Mucosa of gallbladder (tissue), 1 donor: ENCODE measurements at regions not wholly inside any gene's neighbourhood (a gene's known extent, or its start where the extent isn't known, plus 50 kb on each side); places are given as distances from the start of the nearest gene placed in this dataset.

Experiments
- DNase-seq: peaks from one replicate; pipeline ENCODE4 v3.0.0-alpha.2; 2020; ENCODE audit warnings: low spot score
- donor health status: DM: no; HTN: no; CAD: no.

DNA sequence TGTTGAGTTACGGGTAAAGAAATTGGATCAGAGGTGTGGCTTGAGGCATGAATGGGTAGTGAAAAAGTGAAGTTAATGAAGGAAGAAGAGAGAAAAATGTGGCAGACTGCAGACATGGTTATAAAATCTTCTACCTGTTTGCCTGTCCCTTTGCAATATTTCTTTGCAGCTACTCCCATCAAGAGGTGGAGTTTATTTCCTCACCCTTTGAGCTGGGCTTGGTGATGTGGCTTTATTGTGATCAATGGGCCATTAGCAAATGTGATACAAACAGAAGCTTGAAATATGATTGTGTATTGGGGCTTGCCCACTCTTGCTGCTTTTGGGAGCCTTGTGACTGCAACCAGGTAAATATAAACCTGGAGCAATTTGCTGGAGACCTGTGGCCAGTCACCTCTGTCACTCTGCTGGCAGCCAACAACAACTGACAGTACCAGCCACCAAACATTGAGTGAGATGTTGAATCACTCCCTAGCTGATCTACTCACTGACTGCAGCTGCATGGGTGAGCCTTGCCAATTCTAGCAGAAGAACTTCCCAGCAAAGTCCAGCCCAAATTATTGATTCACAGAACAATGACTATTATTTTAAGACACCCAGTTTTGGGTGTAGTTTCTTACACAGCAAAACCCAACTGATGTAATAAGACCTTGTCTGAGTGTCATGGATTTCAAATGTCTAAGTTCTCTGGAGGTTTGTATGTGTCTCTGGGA is 151.0 kb upstream of the ATP2B1 start:
- peak; percentile 44 for DNase-seq

DNA sequence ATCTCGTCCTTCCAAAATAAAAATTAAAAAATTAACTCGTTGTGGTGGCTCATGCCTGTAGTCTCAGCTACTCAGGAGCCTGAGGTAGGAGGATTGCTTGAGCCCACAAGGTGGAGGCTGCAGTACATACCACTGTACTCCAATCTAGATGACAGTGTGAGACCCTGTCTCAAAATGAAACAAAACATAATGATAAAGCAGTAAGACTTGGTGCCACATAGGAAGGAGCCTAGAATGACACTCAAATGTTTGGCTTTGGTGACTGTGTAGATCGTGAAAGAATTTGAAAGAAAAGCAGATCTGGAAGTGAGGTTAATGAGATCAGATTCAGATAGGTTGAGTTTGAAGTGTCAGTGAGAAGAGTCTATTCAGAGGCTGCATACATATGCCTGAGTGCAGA is 150.1 kb upstream of the ATP2B1 start:
- DNase-seq: no peak

GRCh38 chr12:89857652-89858274 is 149.1 kb upstream of the ATP2B1 start:
- DNase-seq: no peak

GRCh38 chr12:89856431-89856830 is 147.8 kb upstream of the ATP2B1 start:
- no peak for DNase-seq

GRCh38 chr12:89848732-89849131 is 140.1 kb upstream of the ATP2B1 start:
- no peak for DNase-seq

GRCh38 chr12:89846473-89847055 is 137.9 kb upstream of the ATP2B1 start:
- DNase-seq: no peak

GRCh38 chr12:89845767-89846166 is 137.1 kb upstream of the ATP2B1 start:
- DNase-seq: no peak

DNA sequence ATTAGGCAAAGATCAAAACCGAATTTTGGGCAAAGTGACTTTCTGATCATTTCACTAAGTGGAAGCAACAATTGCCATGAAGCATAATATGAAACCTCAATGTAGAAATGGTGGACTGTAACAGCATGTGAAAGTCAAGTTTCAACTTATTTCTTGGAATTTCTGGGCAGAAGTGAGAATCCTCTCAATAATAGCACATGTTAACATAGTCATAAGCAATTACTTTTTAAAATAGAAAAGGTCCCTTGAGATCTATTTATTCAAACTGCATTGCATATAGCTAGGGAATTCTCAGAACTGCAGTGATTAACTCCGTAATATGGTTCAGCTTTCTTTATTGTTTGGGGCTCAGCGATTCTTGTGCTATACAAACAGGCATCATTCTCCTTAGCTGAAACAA is 136.7 kb upstream of the ATP2B1 start:
- DNase-seq: no peak

DNA sequence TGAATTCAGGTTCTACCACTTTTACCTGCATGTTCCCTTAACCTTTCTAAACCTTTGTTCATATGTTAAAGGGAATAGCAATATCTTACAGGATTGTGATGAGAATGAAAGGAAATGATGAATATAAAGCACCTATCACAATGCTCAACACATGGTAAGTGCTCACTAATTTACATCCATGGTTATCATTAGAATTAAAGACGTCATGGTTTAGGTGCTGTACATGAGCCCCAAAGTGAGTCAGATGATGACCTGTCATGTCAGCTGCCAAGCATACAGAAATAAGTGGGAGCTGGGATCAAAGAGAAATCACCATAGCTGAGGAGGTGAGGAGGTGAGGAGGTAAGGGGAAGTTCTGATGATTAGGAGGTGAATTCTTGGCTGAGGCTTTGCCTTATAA is 135.9 kb upstream of the ATP2B1 start:
- no peak for DNase-seq

DNA sequence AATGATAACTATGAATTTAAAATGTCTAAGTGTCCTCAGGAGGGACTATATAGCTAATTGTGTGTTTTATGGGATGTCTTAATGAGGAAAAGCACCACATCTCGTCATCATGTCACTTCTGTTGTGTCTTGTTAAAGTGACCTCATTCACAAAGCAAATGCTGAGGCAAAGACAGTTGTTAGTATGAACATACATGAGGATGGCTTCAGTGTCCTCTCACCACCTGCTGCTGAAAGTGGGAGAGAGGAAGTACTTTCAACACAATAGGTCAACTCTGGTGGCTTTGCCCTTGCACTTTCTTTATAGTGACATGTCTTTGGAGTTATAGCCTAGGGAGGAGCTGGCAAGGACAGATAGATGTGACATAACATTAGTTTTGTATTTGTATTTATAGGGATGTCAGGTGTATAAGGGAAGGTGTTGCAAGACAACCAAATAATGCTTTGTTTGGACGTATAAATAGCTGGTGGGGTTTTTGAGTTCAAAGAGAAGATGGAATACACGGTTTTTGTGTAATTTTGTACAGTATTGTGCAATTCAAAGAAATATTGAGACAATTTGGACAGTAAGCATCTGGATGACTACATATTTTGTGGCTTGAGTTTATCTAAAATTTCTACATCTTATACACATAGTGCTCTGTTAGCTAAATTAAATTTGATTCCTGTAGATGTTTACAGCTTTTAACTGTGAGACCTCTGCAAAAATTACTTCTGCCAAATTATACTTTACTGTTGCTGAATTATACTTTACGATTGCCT is 131.7 kb upstream of the ATP2B1 start:
- DNase-seq: no peak

GRCh38 chr12:89839444-89839843 is 130.8 kb upstream of the ATP2B1 start:
- DNase-seq: no peak

DNA sequence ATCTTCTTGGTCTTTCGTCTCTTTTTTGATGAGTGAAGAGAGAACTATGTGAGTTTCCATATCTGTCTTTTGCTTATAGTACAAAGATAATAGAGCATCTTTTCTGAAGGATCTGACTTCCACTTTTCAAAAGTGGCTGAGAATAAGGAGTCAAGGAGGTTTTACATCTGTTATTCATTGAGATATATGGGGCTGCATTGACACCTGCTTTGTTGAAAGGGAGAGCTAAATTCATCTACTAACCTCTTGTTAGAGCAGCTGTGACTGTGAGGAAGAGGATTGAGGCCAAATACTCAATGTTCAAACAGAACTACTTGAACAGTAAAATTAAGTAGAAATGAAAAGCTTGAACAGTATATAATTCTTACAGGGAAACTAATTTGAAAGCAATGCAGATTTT is 130.2 kb upstream of the ATP2B1 start:
- no peak for DNase-seq

DNA sequence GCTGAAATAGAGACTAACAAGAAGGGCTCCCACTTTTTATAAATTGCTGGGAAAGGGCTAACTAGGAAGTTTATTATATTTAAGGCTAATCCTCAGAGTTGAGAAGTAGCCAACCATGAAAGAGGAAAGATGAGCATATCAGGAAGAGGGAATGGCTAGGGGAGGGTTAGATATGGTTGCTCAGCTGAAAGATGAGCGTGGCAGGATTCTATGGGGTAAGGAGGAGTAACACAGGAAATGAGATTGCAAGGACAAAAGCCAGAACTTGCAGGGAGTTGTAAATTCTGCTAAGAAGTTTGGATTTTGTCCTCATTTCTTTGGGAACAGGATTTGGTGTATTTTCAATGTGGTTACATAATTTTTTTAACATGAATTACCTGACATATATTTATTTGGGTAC is 127.4 kb upstream of the ATP2B1 start:
- DNase-seq: no peak

- DNase-seq: no peak
Observed at GRCh38 chr12:89834676-89835075, 126.0 kb upstream of the ATP2B1 start.

GRCh38 chr12:89833337-89834252 is 125.0 kb upstream of the ATP2B1 start:
- DNase-seq: no peak

DNA sequence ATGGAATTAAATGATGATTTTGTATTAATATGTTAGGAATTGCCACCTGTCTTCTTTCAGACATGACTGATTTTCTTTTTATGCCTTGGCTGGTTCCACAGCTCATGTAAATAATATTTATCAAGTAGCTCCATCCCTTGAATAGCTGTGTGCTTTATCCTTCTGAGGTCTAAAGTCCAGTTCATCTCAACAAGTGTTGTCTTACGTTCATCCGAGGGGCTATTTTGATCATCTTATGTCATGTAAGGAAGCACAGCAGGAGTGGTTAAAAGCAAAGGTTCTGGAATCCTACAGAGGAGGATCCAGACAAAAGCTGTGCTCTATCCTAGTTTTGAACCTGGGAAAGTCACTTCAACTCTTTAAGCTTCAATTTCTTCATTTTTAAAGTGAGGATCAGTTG is 123.7 kb upstream of the ATP2B1 start:
- DNase-seq: no peak

- DNase-seq: no peak
Observed at GRCh38 chr12:89831310-89832095, 122.9 kb upstream of the ATP2B1 start.

- no peak for DNase-seq
Observed at GRCh38 chr12:89829434-89829975, 120.9 kb upstream of the ATP2B1 start.

DNA sequence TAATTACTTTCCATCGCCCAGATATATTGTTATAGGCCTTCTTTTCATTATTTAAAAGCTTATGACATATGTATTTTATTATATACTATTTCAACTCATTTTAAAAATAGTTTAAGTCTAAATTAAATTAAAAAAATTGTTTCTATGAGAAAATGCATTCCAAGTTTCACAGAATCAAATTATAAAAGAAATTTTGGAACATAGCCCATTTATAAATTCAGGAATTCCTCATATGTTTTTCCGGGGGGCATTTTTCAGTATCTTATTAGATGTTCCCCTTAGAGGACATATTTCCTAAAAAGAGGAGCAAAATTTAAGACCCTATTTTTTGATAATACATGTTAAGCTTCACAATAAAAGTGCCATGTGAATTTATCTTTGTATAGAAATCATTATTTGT is 119.9 kb upstream of the ATP2B1 start:
- DNase-seq: no peak

DNA sequence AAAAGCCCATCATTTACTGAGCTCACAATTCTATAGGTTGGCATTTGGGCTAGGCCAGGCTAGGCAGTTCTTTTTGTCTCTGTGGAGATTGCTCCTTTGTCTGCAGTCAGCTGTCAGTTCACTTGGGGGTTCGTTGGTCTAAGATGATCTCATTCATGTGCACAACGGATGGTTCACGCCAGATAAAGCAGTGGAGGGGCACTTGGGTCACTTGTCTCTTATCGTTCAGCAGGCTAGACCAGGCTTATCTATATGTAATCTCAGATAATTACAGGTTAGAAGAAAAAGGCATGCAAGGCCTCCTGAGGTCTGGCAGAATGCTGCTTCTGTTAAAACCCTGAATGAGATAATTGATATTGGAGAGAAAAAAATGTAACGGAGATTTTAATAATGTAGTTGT is 119.0 kb upstream of the ATP2B1 start:
- no peak for DNase-seq

DNA sequence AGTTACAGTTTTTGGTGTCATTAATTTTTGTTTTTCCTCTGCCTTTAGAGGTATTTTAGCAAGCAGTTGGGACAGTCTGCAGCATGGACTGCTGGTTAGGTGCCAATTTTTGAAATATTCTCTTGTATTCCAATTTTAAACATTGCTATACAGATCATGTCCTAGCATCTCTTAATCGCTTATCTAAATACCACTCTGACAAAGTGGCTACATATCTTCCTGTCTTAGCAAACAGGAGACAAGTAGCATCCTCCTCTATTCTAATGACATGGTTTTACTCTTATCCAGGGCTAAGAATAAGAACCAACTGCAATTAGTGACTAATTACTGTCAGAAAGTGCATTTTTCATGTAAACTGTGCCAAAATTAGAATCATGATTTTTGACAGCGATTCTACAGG is 117.8 kb upstream of the ATP2B1 start:
- no peak for DNase-seq
